B cell (primary cell): ENCODE measurements at regions not wholly inside any gene's neighbourhood (a gene's known extent, or its start where the extent isn't known, plus 50 kb on each side); places are given as distances from the start of the nearest gene placed in this dataset.
"Not testable (repeated sequence)": the region's sequence is repeated elsewhere in the genome, so short reads cannot be mapped to it uniquely, and the experiment has no call there.

Experiments used
- ATAC-seq: fragments of 200-7000 bp; cut with Tn5 transposase; one replicate; pipeline ENCODE4 v1.10.0; 2021; ENCODE audit warnings: low read depth, mild to moderate bottlenecking, moderate number of reproducible peaks, moderate library complexity
- CTCF ChIA-PET: fragments of 350-600 bp; sonication (Branson Sonifier 250); formaldehyde crosslinking; loops from one replicate; lab custom pipeline; 2021; ENCODE audit warnings: antibody characterized with exemption, inconsistent platforms; lab: Charles Lee
- POLR2A ChIA-PET: fragments of 350-600 bp; sonication (Branson Sonifier 250); formaldehyde crosslinking; loops from one replicate; lab custom pipeline; 2021; ENCODE audit warnings: antibody characterized with exemption; lab: Charles Lee
- DNase-seq: peaks from one replicate; pipeline ENCODE4 v3.0.0; 2013
- H2AFZ ChIP-seq: 2 replicates; pipeline ENCODE4 v1.6.1; 2012; ENCODE audit warnings: mild to moderate bottlenecking, low read depth, low read length; ENCODE audit not compliant: insufficient read depth, poor library complexity, severe bottlenecking
- H3K27ac ChIP-seq, 2 donors: 1 replicate in 1 of 2; 2 replicates in 1 of 2; pipeline ENCODE4 v1.5.1; 2012 to 2013; ENCODE audit warnings: low read length in 2 of 2, mild to moderate bottlenecking in 2 of 2, moderate library complexity in 1 of 2
- H3K27me3 ChIP-seq, 4 experiments: fragments of 200-600 bp in 1 of 4; sonication (generic) in 1 of 4; replicated peaks in 1 of 4; 1 replicate in 2 of 4; 2 replicates in 2 of 4; pipeline versions ENCODE4 v1.6.1 to v1.7.0; 2013 to 2016; ENCODE audit warnings: low read length in 3 of 4, mild to moderate bottlenecking in 2 of 4, mixed read lengths in 1 of 4, moderate library complexity in 1 of 4; ENCODE audit not compliant: insufficient read depth in 4 of 4, control insufficient read depth in 3 of 4; ENCODE audit errors: control extremely low read depth in 1 of 4
- H3K36me3 ChIP-seq, 2 experiments: replicated peaks in 1 of 2; 1 replicate in 1 of 2; 2 replicates in 1 of 2; pipeline versions ENCODE4 v1.6.1 to v1.7.1; 2013; ENCODE audit warnings: low read length in 1 of 2; ENCODE audit not compliant: insufficient read depth in 2 of 2, control insufficient read depth in 1 of 2; ENCODE audit errors: control extremely low read depth in 1 of 2, extremely low read depth in 1 of 2
- H3K4me1 ChIP-seq, 2 donors: fragments of 200-600 bp in 1 of 2; sonication (generic) in 1 of 2; 1 replicate in 1 of 2; 2 replicates in 1 of 2; pipeline versions ENCODE4 v1.5.1 to v1.6.1; 2013 to 2017; ENCODE audit warnings: low read length in 2 of 2; ENCODE audit not compliant: control insufficient read depth in 2 of 2, insufficient read depth in 2 of 2
- H3K4me2 ChIP-seq: replicated peaks from 2 replicates; pipeline ENCODE3; 2012; ENCODE audit warnings: mild to moderate bottlenecking, low read depth, low read length; ENCODE audit not compliant: poor library complexity, severe bottlenecking
- H3K4me3 ChIP-seq, 5 experiments: fragments of 200-600 bp in 1 of 5; sonication (generic) in 1 of 5; 1 replicate in 3 of 5; 2 replicates in 2 of 5; pipeline versions ENCODE4 v1.5.1 to v1.7.0; 2011 to 2016; ENCODE audit warnings: low read length in 4 of 5, mild to moderate bottlenecking in 4 of 5, low read depth in 2 of 5, control low read depth in 1 of 5, moderate library complexity in 1 of 5; ENCODE audit not compliant: insufficient read depth in 1 of 5; ENCODE audit errors: control extremely low read depth in 1 of 5, extremely low read depth in 1 of 5
- H3K79me2 ChIP-seq: fragments of 200-600 bp; sonication (generic); one replicate; pipeline ENCODE4 v1.6.0; 2016; ENCODE audit warnings: low read length; ENCODE audit not compliant: control insufficient read depth, insufficient read depth
- H3K9ac ChIP-seq: fragments of 200-600 bp; sonication (generic); 2 replicates; pipeline ENCODE4 v1.6.1; 2017; ENCODE audit warnings: mild to moderate bottlenecking, low read length, moderate library complexity
- H3K9me3 ChIP-seq, 3 donors: one replicate each; pipeline versions ENCODE4 v1.6.1 to v1.7.1; 2013; ENCODE audit warnings: low read length in 2 of 3; ENCODE audit not compliant: control insufficient read depth in 2 of 3, insufficient read depth in 1 of 3; ENCODE audit errors: control extremely low read depth in 1 of 3
- H4K20me1 ChIP-seq: 2 replicates; pipeline ENCODE4 v1.6.0; 2012; ENCODE audit warnings: mild to moderate bottlenecking, low read length; ENCODE audit not compliant: insufficient read depth, control insufficient read depth, poor library complexity, severe bottlenecking
- H3K27ac Mint-ChIP-seq: one replicate; pipeline ENCODE4 v1.8.0; 2021; ENCODE audit warnings: mixed read lengths
- H3K27me3 Mint-ChIP-seq: one replicate; pipeline ENCODE4 v1.8.0; 2021; ENCODE audit warnings: mixed read lengths
- H3K4me1 Mint-ChIP-seq: one replicate; pipeline ENCODE4 v1.8.0; 2021; ENCODE audit warnings: mixed read lengths
- H3K4me3 Mint-ChIP-seq: one replicate; pipeline ENCODE4 v1.8.0; 2021; ENCODE audit warnings: mixed read lengths
- H3K9me3 Mint-ChIP-seq: one replicate; pipeline ENCODE4 v1.8.0; 2022; ENCODE audit warnings: mixed read lengths; ENCODE audit not compliant: insufficient read depth
- EZH2 ChIP-seq: IDR thresholded peaks from 2 replicates; pipeline ENCODE4 v1.6.1; 2012; ENCODE audit warnings: borderline replicate concordance, low read depth, mild to moderate bottlenecking, moderate library complexity, low read length; ENCODE audit not compliant: insufficient read depth, poor library complexity, severe bottlenecking
- WGBS: methylation state at CpG from one replicate; pipeline ENCODE4 v1.1.5; 2013; ENCODE audit warnings: missing lambda C conversion rate; ENCODE audit not compliant: insufficient coverage; 5-methylcytosine and 5-hydroxymethylcytosine counted together
- intact Hi-C: fragments of 100-400 bp; cut with micrococcal nuclease; formaldehyde crosslinking; loops from one replicate; pipeline ENCODE4 v1.10.0; 2022
- TF ChIP-seq, protein P1 (sequence below): fragments of 200-600 bp; IDR thresholded peaks from one replicate; pipeline ENCODE4 v1.8.0; 2022; ENCODE audit warnings: antibody characterized with exemption, mild to moderate bottlenecking

DNA sequence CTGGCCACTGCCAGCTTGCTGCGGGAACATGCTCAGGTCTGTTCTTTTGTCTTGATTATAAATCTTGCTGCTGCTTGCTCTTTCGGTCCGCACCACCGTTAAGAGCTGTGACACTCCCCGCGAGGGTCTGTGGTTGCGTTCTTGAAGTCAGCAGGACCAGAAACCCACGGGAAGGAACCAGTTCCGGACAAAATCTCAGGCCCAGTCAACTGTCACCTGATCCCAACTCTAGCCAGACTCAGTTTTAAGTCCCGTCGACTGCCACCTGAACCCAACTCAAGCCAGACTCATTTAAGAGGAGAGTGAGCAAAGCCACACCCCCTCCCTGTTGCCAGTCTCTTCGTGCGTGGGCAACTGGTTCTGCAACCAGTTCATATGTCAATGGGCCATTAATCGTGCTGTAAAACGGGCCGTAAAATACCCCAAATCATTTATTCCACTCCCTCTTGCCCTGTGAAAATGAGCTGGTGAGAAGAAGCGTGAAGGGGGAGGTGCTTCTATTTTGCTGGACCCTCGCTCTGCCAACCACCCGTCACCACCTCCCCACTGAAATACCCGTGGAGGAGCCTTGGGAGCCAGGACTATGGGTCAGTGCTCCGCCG is 224.3 kb downstream of the NDUFA10 start:
- H3K4me3 Mint-ChIP-seq: no peak overlapping the region
- H2AFZ ChIP-seq: no peak overlapping the region
- no peaks in the 10 kb centered on the region for H3K9me3 Mint-ChIP-seq
- H4K20me1 ChIP-seq: no peaks in the 10 kb centered on the region
- ChIA-PET POLR2A (no interaction called here), CTCF (no interaction called here)
- no peak overlapping the region for H3K4me3 ChIP-seq
- H3K27ac Mint-ChIP-seq: no peak overlapping the region
- no peaks in the 10 kb centered on the region for H3K27me3 ChIP-seq
- no peak for TF ChIP-seq EZH2
- TF ChIP-seq, protein P1, sequence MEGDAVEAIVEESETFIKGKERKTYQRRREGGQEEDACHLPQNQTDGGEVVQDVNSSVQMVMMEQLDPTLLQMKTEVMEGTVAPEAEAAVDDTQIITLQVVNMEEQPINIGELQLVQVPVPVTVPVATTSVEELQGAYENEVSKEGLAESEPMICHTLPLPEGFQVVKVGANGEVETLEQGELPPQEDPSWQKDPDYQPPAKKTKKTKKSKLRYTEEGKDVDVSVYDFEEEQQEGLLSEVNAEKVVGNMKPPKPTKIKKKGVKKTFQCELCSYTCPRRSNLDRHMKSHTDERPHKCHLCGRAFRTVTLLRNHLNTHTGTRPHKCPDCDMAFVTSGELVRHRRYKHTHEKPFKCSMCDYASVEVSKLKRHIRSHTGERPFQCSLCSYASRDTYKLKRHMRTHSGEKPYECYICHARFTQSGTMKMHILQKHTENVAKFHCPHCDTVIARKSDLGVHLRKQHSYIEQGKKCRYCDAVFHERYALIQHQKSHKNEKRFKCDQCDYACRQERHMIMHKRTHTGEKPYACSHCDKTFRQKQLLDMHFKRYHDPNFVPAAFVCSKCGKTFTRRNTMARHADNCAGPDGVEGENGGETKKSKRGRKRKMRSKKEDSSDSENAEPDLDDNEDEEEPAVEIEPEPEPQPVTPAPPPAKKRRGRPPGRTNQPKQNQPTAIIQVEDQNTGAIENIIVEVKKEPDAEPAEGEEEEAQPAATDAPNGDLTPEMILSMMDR: no peak
- H3K9me3 ChIP-seq: peaks cover 0 to 10% (median 0%) of the 10 kb centered on the region in 3 donors
- no peak overlapping the region for H3K27ac ChIP-seq
- 89% methylated on average over 17 of the region's 22 CpGs for WGBS
- intact Hi-C loops: no loop called here
- H3K27me3 Mint-ChIP-seq: peaks cover 5% of the 10 kb centered on the region
- ATAC-seq (no peak), DNase-seq (no peak)
- H3K4me2 ChIP-seq: no peak overlapping the region
- H3K36me3 ChIP-seq: no peaks in the 10 kb centered on the region
- no peak overlapping the region for H3K9ac ChIP-seq
- no peaks in the 10 kb centered on the region for H3K4me1 Mint-ChIP-seq
- no peaks in the 10 kb centered on the region for H3K4me1 ChIP-seq
- no peaks in the 10 kb centered on the region for H3K79me2 ChIP-seq

DNA sequence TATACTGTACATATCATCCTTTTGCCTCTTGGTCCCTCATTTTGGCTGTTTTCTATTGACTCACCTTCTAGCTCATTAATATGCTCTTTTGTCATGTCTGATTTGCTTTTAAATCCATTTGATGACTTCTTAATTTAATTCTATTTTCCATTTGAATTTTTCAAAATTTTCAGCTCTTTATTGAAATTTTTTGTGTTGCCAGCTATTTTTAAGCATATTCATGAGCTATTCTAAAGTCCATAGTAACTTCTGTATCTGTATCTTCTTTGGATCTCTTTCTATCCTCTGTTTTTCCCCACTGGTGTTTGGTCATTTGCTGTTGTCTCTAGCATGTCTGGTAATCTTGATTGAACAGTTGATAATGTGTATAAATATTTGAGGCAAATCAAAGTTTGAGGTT is 227.8 kb downstream of the NDUFA10 start:
- peaks cover 10% of the 10 kb centered on the region for H3K27me3 Mint-ChIP-seq
- POLR2A ChIA-PET: no interaction called here

DNA sequence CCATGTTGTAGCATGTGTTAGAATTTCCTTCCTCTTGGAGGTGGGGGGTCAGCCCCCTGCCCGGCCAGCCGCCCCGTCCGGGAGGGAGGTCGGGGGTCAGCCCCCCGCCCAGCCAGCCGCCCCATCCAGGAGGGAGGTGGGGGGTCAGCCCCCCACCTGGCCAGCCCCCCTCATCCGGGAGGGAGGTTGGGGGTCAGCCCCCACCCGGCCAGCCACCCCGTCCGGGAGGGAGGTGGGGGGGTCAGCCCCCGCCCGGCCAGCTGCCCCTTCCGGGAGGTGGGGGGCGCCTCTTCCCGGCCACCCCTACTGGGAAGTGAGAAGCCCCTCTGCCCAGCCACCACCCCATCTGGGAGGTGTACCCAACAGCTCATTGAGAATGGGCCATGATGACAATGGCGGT is 229.4 kb downstream of the NDUFA10 start:
- H3K27me3 ChIP-seq, H2AFZ ChIP-seq, H3K27me3 Mint-ChIP-seq, POLR2A ChIA-PET, H4K20me1 ChIP-seq, H3K9ac ChIP-seq, H3K4me3 Mint-ChIP-seq, intact Hi-C loops, H3K4me3 ChIP-seq, H3K9me3 Mint-ChIP-seq, H3K4me1 Mint-ChIP-seq, H3K27ac ChIP-seq, H3K4me1 ChIP-seq, CTCF ChIA-PET, H3K36me3 ChIP-seq, DNase-seq, H3K79me2 ChIP-seq, H3K27ac Mint-ChIP-seq, H3K9me3 ChIP-seq, ATAC-seq, H3K4me2 ChIP-seq: not testable (repeated sequence)
- no CpG with 5 or more reads among the region's 17 CpGs for WGBS

More for the DNA sequence above, 227.8 kb downstream of the NDUFA10 start:
- Histone ChIP-seq H3K4me1 (no peaks in the 10 kb centered on the region), H3K27ac (no peak overlapping the region), H3K4me3 (no peak overlapping the region), H3K79me2 (no peaks in the 10 kb centered on the region), H2AFZ (no peak overlapping the region), H3K4me2 (no peak overlapping the region), H3K36me3 (no peaks in the 10 kb centered on the region), H3K9ac (no peak overlapping the region), H4K20me1 (no peaks in the 10 kb centered on the region), H3K9me3 (peaks cover 0 to 12% (median 0%) of the 10 kb centered on the region in 3 donors), H3K27me3 (no peaks in the 10 kb centered on the region)
- no peak overlapping the region for H3K27ac Mint-ChIP-seq
- H3K9me3 Mint-ChIP-seq: no peaks in the 10 kb centered on the region
- no peaks in the 10 kb centered on the region for H3K4me1 Mint-ChIP-seq
- DNase-seq (no peak), ATAC-seq (no peak)
- TF ChIP-seq, protein P1: no peak
- TF ChIP-seq EZH2: no peak
- intact Hi-C loops: no loop called here
- no peak overlapping the region for H3K4me3 Mint-ChIP-seq
- CTCF ChIA-PET: no interaction called here
